ENCODE measurements at regions not wholly inside any gene's neighbourhood (a gene's known extent, or its start where the extent isn't known, plus 50 kb on each side); places are given as distances from the start of the nearest gene placed in this dataset.
"Not testable (repeated sequence)": the region's sequence is repeated elsewhere in the genome, so short reads cannot be mapped to it uniquely, and the experiment has no call there.

GRCh38 chr7:67671006-67671548 lies 674.4 kb downstream of the TYW1 start:
- Histone ChIP-seq H3K4me2 (no peak overlapping the region), H3K4me3 (IDR thresholded peaks at IDR 0.05; ENCODE audit: insufficient read depth, low read depth, low read length) (no peak overlapping the region), H4K20me1 (ENCODE audit: insufficient read depth) (no peaks in the 10 kb centered on the region), H3K36me3 (ENCODE audit: insufficient read depth) (no peaks in the 10 kb centered on the region), H3K79me2 (ENCODE audit: insufficient read depth, low read depth) (no peaks in the 10 kb centered on the region), H3K4me1 (ENCODE audit: low read depth, poor library complexity, severe bottlenecking) (no peaks in the 10 kb centered on the region), H2AFZ (ENCODE audit: low read depth) (no peak overlapping the region), H3K27ac (no peak overlapping the region), H3K9ac (no peak overlapping the region), H3K27me3 (ENCODE audit: insufficient read depth, low read depth) (no peaks in the 10 kb centered on the region)
- TF ChIP-seq CTCF (conservative IDR thresholded peaks at IDR 0.05; ENCODE audit: low read depth, low read length), result no peak

- H3K36me3 ChIP-seq (ENCODE audit: insufficient read depth), result no peaks in the 10 kb centered on the region
- H3K9ac ChIP-seq, result no peak overlapping the region
- no peak overlapping the region for H3K4me3 ChIP-seq (IDR thresholded peaks at IDR 0.05; ENCODE audit: insufficient read depth, low read depth, low read length)
- no peaks in the 10 kb centered on the region for H3K27me3 ChIP-seq (ENCODE audit: insufficient read depth, low read depth)
- TF ChIP-seq CTCF (conservative IDR thresholded peaks at IDR 0.05; ENCODE audit: low read depth, low read length), result no peak
- no peak overlapping the region for H3K4me2 ChIP-seq
- H3K4me1 ChIP-seq (ENCODE audit: low read depth, poor library complexity, severe bottlenecking), result no peaks in the 10 kb centered on the region
- no peaks in the 10 kb centered on the region for H4K20me1 ChIP-seq (ENCODE audit: insufficient read depth)
- no peak overlapping the region for H3K27ac ChIP-seq
- no peak overlapping the region for H2AFZ ChIP-seq (ENCODE audit: low read depth)
- no peaks in the 10 kb centered on the region for H3K79me2 ChIP-seq (ENCODE audit: insufficient read depth, low read depth)
Observed at GRCh38 chr7:67673861-67674260, 677.2 kb downstream of the TYW1 start.

- H3K4me1 ChIP-seq (ENCODE audit: low read depth, poor library complexity, severe bottlenecking); H3K4me2 ChIP-seq; H2AFZ ChIP-seq (ENCODE audit: low read depth); H4K20me1 ChIP-seq (ENCODE audit: insufficient read depth); H3K27me3 ChIP-seq (ENCODE audit: insufficient read depth, low read depth); H3K36me3 ChIP-seq (ENCODE audit: insufficient read depth); H3K4me3 ChIP-seq (IDR thresholded peaks at IDR 0.05; ENCODE audit: insufficient read depth, low read depth, low read length); H3K79me2 ChIP-seq (ENCODE audit: insufficient read depth, low read depth); H3K9ac ChIP-seq; H3K27ac ChIP-seq: not testable (repeated sequence)
Observed at GRCh38 chr7:67674862-67675261, 678.2 kb downstream of the TYW1 start.

- no peak overlapping the region for H2AFZ ChIP-seq (ENCODE audit: low read depth)
- no peaks in the 10 kb centered on the region for H3K79me2 ChIP-seq (ENCODE audit: insufficient read depth, low read depth)
- no peak overlapping the region for H3K9ac ChIP-seq
- H3K4me1 ChIP-seq (ENCODE audit: low read depth, poor library complexity, severe bottlenecking), result no peaks in the 10 kb centered on the region
- H3K27me3 ChIP-seq (ENCODE audit: insufficient read depth, low read depth), result no peaks in the 10 kb centered on the region
- H3K27ac ChIP-seq, result no peak overlapping the region
- no peak overlapping the region for H3K4me3 ChIP-seq (IDR thresholded peaks at IDR 0.05; ENCODE audit: insufficient read depth, low read depth, low read length)
- no peaks in the 10 kb centered on the region for H4K20me1 ChIP-seq (ENCODE audit: insufficient read depth)
- H3K36me3 ChIP-seq (ENCODE audit: insufficient read depth), result no peaks in the 10 kb centered on the region
- TF ChIP-seq CTCF (conservative IDR thresholded peaks at IDR 0.05; ENCODE audit: low read depth, low read length), result no peak
- H3K4me2 ChIP-seq, result no peak overlapping the region
Observed at GRCh38 chr7:67675971-67676370, 679.3 kb downstream of the TYW1 start.

GRCh38 chr7:67678419-67678818 lies 681.8 kb downstream of the TYW1 start:
- no peak for TF ChIP-seq CTCF (conservative IDR thresholded peaks at IDR 0.05; ENCODE audit: low read depth, low read length)
- Histone ChIP-seq H4K20me1 (ENCODE audit: insufficient read depth) (no peaks in the 10 kb centered on the region), H2AFZ (ENCODE audit: low read depth) (no peak overlapping the region), H3K9ac (no peak overlapping the region), H3K36me3 (ENCODE audit: insufficient read depth) (no peaks in the 10 kb centered on the region), H3K27me3 (ENCODE audit: insufficient read depth, low read depth) (no peaks in the 10 kb centered on the region), H3K27ac (no peak overlapping the region), H3K4me3 (IDR thresholded peaks at IDR 0.05; ENCODE audit: insufficient read depth, low read depth, low read length) (no peak overlapping the region), H3K79me2 (ENCODE audit: insufficient read depth, low read depth) (no peaks in the 10 kb centered on the region), H3K4me1 (ENCODE audit: low read depth, poor library complexity, severe bottlenecking) (no peaks in the 10 kb centered on the region), H3K4me2 (no peak overlapping the region)
